CD14-positive monocyte (primary cell): ENCODE measurements at regions not wholly inside any gene's neighbourhood (a gene's known extent, or its start where the extent isn't known, plus 50 kb on each side); places are given as distances from the start of the nearest gene placed in this dataset.

Experiments
- DNase-seq, 3 donors: peaks; one replicate each; pipeline ENCODE4 v3.0.0-alpha.2; 2011 to 2022
- H2AFZ ChIP-seq: 2 replicates; pipeline ENCODE4 v1.6.0; 2012; ENCODE audit warnings: mild to moderate bottlenecking, low read depth, low read length, inconsistent platforms; ENCODE audit not compliant: insufficient read depth, poor library complexity, severe bottlenecking
- H3K27ac ChIP-seq, 2 donors: 1 replicate in 1 of 2; 2 replicates in 1 of 2; pipeline ENCODE4 v1.5.1; 2012 to 2013; ENCODE audit warnings: low read length in 2 of 2, control low read depth in 1 of 2, inconsistent platforms in 1 of 2, low read depth in 1 of 2, mild to moderate bottlenecking in 1 of 2
- H3K27me3 ChIP-seq, 2 donors: one replicate each; pipeline versions ENCODE4 v1.6.0 to v1.6.1; 2011 to 2013; ENCODE audit warnings: low read length in 2 of 2; ENCODE audit not compliant: control insufficient read depth in 2 of 2, insufficient read depth in 2 of 2
- H3K36me3 ChIP-seq, 2 donors: replicated peaks in 1 of 2; 1 replicate in 1 of 2; 2 replicates in 1 of 2; pipeline versions ENCODE4 v1.5.1 to v1.6.1; 2012 to 2013; ENCODE audit warnings: low read length in 2 of 2, control low read depth in 1 of 2, inconsistent platforms in 1 of 2, mild to moderate bottlenecking in 1 of 2; ENCODE audit not compliant: insufficient read depth in 2 of 2, control insufficient read depth in 1 of 2
- H3K4me1 ChIP-seq, 2 donors: 1 replicate in 1 of 2; 2 replicates in 1 of 2; pipeline versions ENCODE4 v1.5.1 to v1.6.1; 2012 to 2013; ENCODE audit warnings: low read length in 2 of 2, control low read depth in 1 of 2, inconsistent platforms in 1 of 2, mild to moderate bottlenecking in 1 of 2, moderate library complexity in 1 of 2; ENCODE audit not compliant: insufficient read depth in 2 of 2, control insufficient read depth in 1 of 2
- H3K4me2 ChIP-seq: replicated peaks from 2 replicates; pipeline ENCODE3; 2012; ENCODE audit warnings: low read length, moderate library complexity, mild to moderate bottlenecking; ENCODE audit not compliant: poor library complexity, severe bottlenecking; ENCODE audit errors: extremely low read depth
- H3K4me3 ChIP-seq, 3 experiments: fragments of 200-600 bp in 1 of 3; sonication (generic) in 1 of 3; replicated peaks in 1 of 3; 1 replicate in 2 of 3; 2 replicates in 1 of 3; pipeline ENCODE4 v1.5.1; 2011 to 2013; ENCODE audit warnings: low read length in 3 of 3, mild to moderate bottlenecking in 3 of 3, control low read depth in 2 of 3, low read depth in 2 of 3, inconsistent platforms in 1 of 3, moderate library complexity in 1 of 3
- H3K79me2 ChIP-seq: 2 replicates; pipeline ENCODE4 v1.6.0; 2012; ENCODE audit warnings: mild to moderate bottlenecking, control low read depth, inconsistent platforms, low read length, moderate library complexity; ENCODE audit not compliant: insufficient read depth
- H3K9ac ChIP-seq: 2 replicates; pipeline ENCODE4 v1.6.0; 2017; ENCODE audit warnings: low read length, mild to moderate bottlenecking; ENCODE audit not compliant: insufficient read depth, poor library complexity, severe bottlenecking
- H3K9me3 ChIP-seq, 2 donors: replicated peaks in 1 of 2; 1 replicate in 1 of 2; 2 replicates in 1 of 2; pipeline versions ENCODE4 v1.5.1 to v1.6.1; 2012 to 2013; ENCODE audit warnings: low read length in 2 of 2, control low read depth in 1 of 2; ENCODE audit not compliant: control insufficient read depth in 1 of 2, insufficient read depth in 1 of 2
- H4K20me1 ChIP-seq: 2 replicates; pipeline ENCODE4 v1.6.0; 2012; ENCODE audit warnings: mild to moderate bottlenecking, low read length, control low read depth, moderate library complexity; ENCODE audit not compliant: insufficient read depth
- H3K27ac Mint-ChIP-seq, 7 donors: one replicate each; pipeline ENCODE4 v1.8.0; 2020; ENCODE audit warnings: mild to moderate bottlenecking in 7 of 7, mixed read lengths in 7 of 7, moderate library complexity in 6 of 7, inconsistent platforms in 2 of 7
- H3K27me3 Mint-ChIP-seq, 3 donors: one replicate each; pipeline ENCODE4 v1.8.0; 2021 to 2022; ENCODE audit warnings: low read depth in 3 of 3, mild to moderate bottlenecking in 3 of 3, mixed read lengths in 3 of 3, moderate library complexity in 3 of 3, inconsistent platforms in 1 of 3
- H3K36me3 Mint-ChIP-seq, 2 donors: one replicate each; pipeline ENCODE4 v1.8.0; 2020; ENCODE audit warnings: mixed read lengths in 2 of 2, inconsistent platforms in 1 of 2, mild to moderate bottlenecking in 1 of 2
- H3K4me1 Mint-ChIP-seq: one replicate; pipeline ENCODE4 v1.8.0; 2020; ENCODE audit warnings: mild to moderate bottlenecking, mixed read lengths
- H3K4me3 Mint-ChIP-seq, 2 donors: one replicate each; pipeline ENCODE4 v1.8.0; 2020; ENCODE audit warnings: mild to moderate bottlenecking in 2 of 2, mixed read lengths in 2 of 2, moderate library complexity in 1 of 2
- H3K9me3 Mint-ChIP-seq, 7 donors: one replicate each; pipeline ENCODE4 v1.8.0; 2020 to 2022; ENCODE audit warnings: mixed read lengths in 7 of 7, mild to moderate bottlenecking in 6 of 7, moderate library complexity in 6 of 7, inconsistent platforms in 2 of 7
- CTCF ChIP-seq: fragments of 200-600 bp; IDR thresholded peaks from one replicate; pipeline ENCODE4 v1.8.0; 2022; ENCODE audit warnings: antibody characterized with exemption, mild to moderate bottlenecking
- WGBS: methylation state at CpG from one replicate; pipeline ENCODE4 v1.1.5; 2013; ENCODE audit warnings: missing lambda C conversion rate; ENCODE audit not compliant: insufficient coverage; 5-methylcytosine and 5-hydroxymethylcytosine counted together
- intact Hi-C, 2 donors: fragments of 100-400 bp; cut with micrococcal nuclease; formaldehyde crosslinking; loops; one replicate each; pipeline versions ENCODE4 v1.15.0 to v1.15.1; 2023

GRCh38 chr13:21970918-21971317 lies 300.0 kb downstream of the FGF9 start:
- H3K27ac Mint-ChIP-seq, result no peak overlapping the region
- Histone ChIP-seq H3K4me1 (no peaks in the 10 kb centered on the region), H3K4me2 (no peak overlapping the region), H2AFZ (no peak overlapping the region), H3K36me3 (no peaks in the 10 kb centered on the region), H3K4me3 (no peak overlapping the region), H4K20me1 (no peaks in the 10 kb centered on the region), H3K9ac (no peak overlapping the region), H3K79me2 (no peaks in the 10 kb centered on the region), H3K27ac (no peak overlapping the region), H3K9me3 (no peaks in the 10 kb centered on the region), H3K27me3 (no peaks in the 10 kb centered on the region)
- intact Hi-C loops, result no loop called here
- H3K4me3 Mint-ChIP-seq, result no peak overlapping the region
- TF ChIP-seq CTCF, result no peak
- WGBS, result 92% methylated on average over 4 of the region's 4 CpGs
- peaks cover 0 to 6% (median 1%) of the 10 kb centered on the region in 3 donors for H3K27me3 Mint-ChIP-seq
- no peaks in the 10 kb centered on the region for H3K36me3 Mint-ChIP-seq
- no peaks in the 10 kb centered on the region for H3K4me1 Mint-ChIP-seq
- H3K9me3 Mint-ChIP-seq, result peaks cover 0 to 4% (median 1%) of the 10 kb centered on the region in 7 donors
- no peak for DNase-seq

- no peak overlapping the region for H2AFZ ChIP-seq
- Mint-ChIP-seq H3K4me3 (no peak overlapping the region), H3K9me3 (peaks cover 0 to 4% (median 1%) of the 10 kb centered on the region in 7 donors), H3K27me3 (peaks cover 0 to 3% (median 1%) of the 10 kb centered on the region in 3 donors), H3K4me1 (no peaks in the 10 kb centered on the region), H3K36me3 (no peaks in the 10 kb centered on the region), H3K27ac (no peak overlapping the region)
- no peaks in the 10 kb centered on the region for H3K36me3 ChIP-seq
- no peaks in the 10 kb centered on the region for H3K9me3 ChIP-seq
- no peak overlapping the region for H3K9ac ChIP-seq
- WGBS, result 84% methylated on average over 6 of the region's 7 CpGs
- no peaks in the 10 kb centered on the region for H3K79me2 ChIP-seq
- no peaks in the 10 kb centered on the region for H4K20me1 ChIP-seq
- no peak for DNase-seq
- H3K4me3 ChIP-seq, result no peak overlapping the region
- no peak overlapping the region for H3K4me2 ChIP-seq
- intact Hi-C loops, result no loop called here
- no peaks in the 10 kb centered on the region for H3K27me3 ChIP-seq
- H3K4me1 ChIP-seq, result no peaks in the 10 kb centered on the region
- no peak overlapping the region for H3K27ac ChIP-seq
- TF ChIP-seq CTCF, result no peak
These were observed 301.1 kb downstream of the FGF9 start for GRCh38 chr13:21971662-21972621.
